Ovary (tissue), 7 donors: ENCODE measurements at regions not wholly inside any gene's neighbourhood (a gene's known extent, or its start where the extent isn't known, plus 50 kb on each side); places are given as distances from the start of the nearest gene placed in this dataset.

Experiments
- DNase-seq, 5 donors: peaks; one replicate each; pipeline ENCODE4 v3.0.0-alpha.2; 2019 to 2020
- H3K27ac ChIP-seq, 2 donors: fragments of 200-600 bp; one replicate each; pipeline versions ENCODE4 v1.5.1 to v1.8.0; 2019 to 2022
- H3K27me3 ChIP-seq: fragments of 200-600 bp; one replicate; pipeline ENCODE4 v1.8.0; 2022
- H3K36me3 ChIP-seq: fragments of 200-600 bp; sonication (generic); one replicate; pipeline ENCODE4 v1.5.1; 2019
- H3K4me1 ChIP-seq: one replicate; pipeline ENCODE4 v1.8.1; 2013; ENCODE audit warnings: mild to moderate bottlenecking, moderate library complexity; ENCODE audit not compliant: insufficient read depth
- H3K4me3 ChIP-seq: fragments of 200-600 bp; sonication (generic); one replicate; pipeline ENCODE4 v1.5.1; 2017
- H3K9me3 ChIP-seq, 2 donors: fragments of 200-600 bp in 1 of 2; sonication (generic) in 1 of 2; one replicate each; pipeline versions ENCODE4 v1.5.1 to v1.8.1; 2013 to 2019; ENCODE audit warnings: mild to moderate bottlenecking in 1 of 2, moderate library complexity in 1 of 2
- CTCF ChIP-seq, 3 donors: fragments of 450-650 bp in 2 of 3; fragments of 200-600 bp in 1 of 3; IDR thresholded peaks; one replicate each; pipeline versions ENCODE4 v1.5.1 to v1.8.0; 2016 to 2022; ENCODE audit warnings: antibody characterized with exemption in 3 of 3, mild to moderate bottlenecking in 1 of 3
- EP300 ChIP-seq: sonication (generic); formaldehyde crosslinking; IDR thresholded peaks from one replicate; pipeline ENCODE4 v1.6.1; 2017; ENCODE audit warnings: antibody characterized with exemption
- POLR2A ChIP-seq: fragments of 450-650 bp; IDR thresholded peaks from one replicate; pipeline ENCODE4 v1.6.1; 2017; ENCODE audit warnings: antibody characterized with exemption, mild to moderate bottlenecking, moderate library complexity
- WGBS, 3 donors: extraction: QIAGEN DNeasy Blood & Tissue Kit in 1 of 3; methylation state at CpG; one replicate each; pipeline versions ENCODE4 v1.1.5 to v1.1.7; 2013 to 2017; 5-methylcytosine and 5-hydroxymethylcytosine counted together
- intact Hi-C, 4 donors: fragments of 100-400 bp; cut with DNase I; formaldehyde crosslinking; loops; one replicate each; pipeline versions ENCODE4 v1.11.0 to v1.15.1; 2022 to 2023
- donor health status: DM: no; HTN: no; CAD: no; lungs with moderate emphysema.
- donor health status: DM: no; HTN: no; CAD: no.
- donor health status: Bipolar disorder and iron deficiency.
- donor health status: DM: no; HTN: no; CAD: no.
- donor health status: DM: yes; HTN: yes; CAD: no.

DNA sequence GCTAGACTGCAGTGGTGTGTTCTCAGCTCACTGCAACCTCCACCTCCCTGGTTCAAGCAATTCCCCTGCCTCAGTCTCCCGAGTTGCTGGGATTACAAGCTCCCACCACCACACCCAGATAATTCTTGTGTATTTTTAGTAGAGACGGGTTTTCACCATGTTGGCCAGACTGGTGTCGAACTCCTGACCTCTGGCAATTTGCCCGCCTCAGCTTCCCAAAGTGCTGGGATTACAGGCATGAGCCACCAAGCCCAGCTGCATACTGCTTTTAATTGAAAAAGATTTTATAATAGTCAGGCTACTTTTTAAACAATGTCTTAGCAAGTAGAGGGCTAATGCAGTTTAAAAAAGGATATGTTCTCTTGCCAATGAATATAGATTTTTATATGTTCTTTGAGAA, 668.9 kb downstream of the SLC6A15 start:
- no peak overlapping the region for H3K27ac ChIP-seq
- TF ChIP-seq EP300 (no peak), POLR2A (no peak), CTCF (IDR thresholded peaks at IDR 0.05) (no peak)
- H3K4me3 ChIP-seq, result no peak overlapping the region
- WGBS, 3 donors, result 69 to 80% (median 72%) methylated on average over 4 of the region's 4 CpGs
- intact Hi-C loops, result no loop called here
- no peaks in the 10 kb centered on the region for H3K9me3 ChIP-seq
- H3K27me3 ChIP-seq, result no peaks in the 10 kb centered on the region
- DNase-seq, result no peak
- no peaks in the 10 kb centered on the region for H3K4me1 ChIP-seq
- no peaks in the 10 kb centered on the region for H3K36me3 ChIP-seq

GRCh38 chr12:84222841-84223240, 689.8 kb downstream of the SLC6A15 start:
- Histone ChIP-seq H3K27ac (no peak overlapping the region), H3K9me3 (no peaks in the 10 kb centered on the region), H3K36me3 (no peaks in the 10 kb centered on the region), H3K4me1 (no peaks in the 10 kb centered on the region), H3K4me3 (no peak overlapping the region), H3K27me3 (no peaks in the 10 kb centered on the region)
- no peak for TF ChIP-seq EP300
- no peak for TF ChIP-seq POLR2A
- no peak for TF ChIP-seq CTCF (IDR thresholded peaks at IDR 0.05)
- 46 to 65% (median 54%) methylated on average over 3 of the region's 3 CpGs for WGBS, 3 donors
- intact Hi-C loops, result no loop called here
- DNase-seq, result no peak

DNA sequence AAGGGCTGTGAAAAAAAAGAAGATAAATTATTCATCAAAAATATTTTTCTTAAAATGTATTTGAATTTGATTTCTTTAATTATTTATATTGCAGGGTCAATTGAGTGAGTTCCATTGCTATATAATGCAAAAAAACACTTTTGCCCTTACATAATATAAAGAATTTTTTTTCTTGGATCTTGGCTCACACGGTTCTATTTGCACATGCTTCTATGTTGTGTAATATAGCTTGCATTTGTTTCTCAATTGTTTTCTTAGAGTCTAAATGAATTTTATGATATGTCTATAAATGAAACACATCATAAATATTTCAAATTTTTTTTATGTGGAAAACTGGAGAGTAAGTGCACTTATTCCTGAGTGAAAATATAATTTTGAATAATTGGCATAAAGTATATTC, 694.2 kb downstream of the SLC6A15 start:
- no peaks in the 10 kb centered on the region for H3K36me3 ChIP-seq
- DNase-seq, result no peak
- H3K9me3 ChIP-seq, result no peaks in the 10 kb centered on the region
- H3K27ac ChIP-seq, result no peak overlapping the region
- no peaks in the 10 kb centered on the region for H3K4me1 ChIP-seq
- WGBS, 3 donors, result 81 to 87% (median 83%) methylated on average over 1 of the region's 1 CpG
- TF ChIP-seq CTCF (IDR thresholded peaks at IDR 0.05) (no peak), EP300 (no peak), POLR2A (no peak)
- no peak overlapping the region for H3K4me3 ChIP-seq
- intact Hi-C loops, result no loop called here
- H3K27me3 ChIP-seq, result no peaks in the 10 kb centered on the region

DNA sequence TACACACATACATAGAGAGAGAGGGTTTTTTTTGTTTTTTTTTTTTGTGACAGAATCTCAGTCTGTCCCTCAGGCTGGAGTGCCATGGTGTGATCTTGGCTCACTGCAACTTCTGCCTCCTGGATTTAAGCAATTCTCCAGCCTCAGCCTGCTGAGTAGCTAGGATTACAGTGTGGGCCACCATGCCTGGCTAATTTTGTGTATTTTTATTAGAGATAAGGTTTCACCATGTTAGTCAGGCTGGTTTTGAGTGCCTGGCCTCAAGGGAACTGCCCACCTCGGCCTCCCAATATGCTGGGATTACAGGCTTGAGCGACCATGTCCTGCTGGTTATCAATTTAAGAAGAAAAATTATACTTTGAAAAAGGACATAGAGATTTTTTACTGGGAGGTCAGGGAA, 710.6 kb downstream of the SLC6A15 start:
- 57 to 68% (median 66%) methylated on average over 2 of the region's 2 CpGs for WGBS, 3 donors
- no peak for TF ChIP-seq EP300
- no peak for TF ChIP-seq CTCF (IDR thresholded peaks at IDR 0.05)
- TF ChIP-seq POLR2A, result no peak
- Histone ChIP-seq H3K36me3 (no peaks in the 10 kb centered on the region), H3K9me3 (no peaks in the 10 kb centered on the region), H3K27me3 (no peaks in the 10 kb centered on the region), H3K4me3 (no peak overlapping the region), H3K27ac (no peak overlapping the region), H3K4me1 (no peaks in the 10 kb centered on the region)
- intact Hi-C loops, result no loop called here
- no peak for DNase-seq
